ENCODE measurements at regions not wholly inside any gene's neighbourhood (a gene's known extent, or its start where the extent isn't known, plus 50 kb on each side); places are given as distances from the start of the nearest gene placed in this dataset.

DNA sequence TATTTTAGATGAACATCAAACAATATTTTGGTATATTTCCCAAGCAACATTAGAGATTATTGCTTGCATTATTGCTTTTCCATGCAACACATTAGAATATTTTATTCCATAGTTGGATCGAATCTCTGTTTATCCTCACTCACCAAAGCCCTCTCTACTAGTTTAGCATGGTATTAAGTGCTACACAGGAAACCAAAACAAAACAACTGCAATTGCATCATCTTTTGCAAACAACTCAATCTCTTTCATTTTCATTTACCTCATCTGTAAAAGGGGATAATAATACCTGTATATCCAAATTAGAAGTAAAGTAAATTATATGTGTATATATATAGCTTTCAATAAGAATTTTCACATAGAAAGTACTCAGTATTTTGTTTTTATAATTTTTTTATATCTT lies 147.8 kb upstream of the PCDH9 start:
- no peak for TF ChIP-seq EZH2 (IDR thresholded peaks at IDR 0.05; ENCODE audit: low read length)
- TF ChIP-seq, protein P1, sequence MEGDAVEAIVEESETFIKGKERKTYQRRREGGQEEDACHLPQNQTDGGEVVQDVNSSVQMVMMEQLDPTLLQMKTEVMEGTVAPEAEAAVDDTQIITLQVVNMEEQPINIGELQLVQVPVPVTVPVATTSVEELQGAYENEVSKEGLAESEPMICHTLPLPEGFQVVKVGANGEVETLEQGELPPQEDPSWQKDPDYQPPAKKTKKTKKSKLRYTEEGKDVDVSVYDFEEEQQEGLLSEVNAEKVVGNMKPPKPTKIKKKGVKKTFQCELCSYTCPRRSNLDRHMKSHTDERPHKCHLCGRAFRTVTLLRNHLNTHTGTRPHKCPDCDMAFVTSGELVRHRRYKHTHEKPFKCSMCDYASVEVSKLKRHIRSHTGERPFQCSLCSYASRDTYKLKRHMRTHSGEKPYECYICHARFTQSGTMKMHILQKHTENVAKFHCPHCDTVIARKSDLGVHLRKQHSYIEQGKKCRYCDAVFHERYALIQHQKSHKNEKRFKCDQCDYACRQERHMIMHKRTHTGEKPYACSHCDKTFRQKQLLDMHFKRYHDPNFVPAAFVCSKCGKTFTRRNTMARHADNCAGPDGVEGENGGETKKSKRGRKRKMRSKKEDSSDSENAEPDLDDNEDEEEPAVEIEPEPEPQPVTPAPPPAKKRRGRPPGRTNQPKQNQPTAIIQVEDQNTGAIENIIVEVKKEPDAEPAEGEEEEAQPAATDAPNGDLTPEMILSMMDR (optimal IDR thresholded peaks at IDR 0.05 in 1 of 3, IDR thresholded peaks at IDR 0.05 in 1 of 3, conservative IDR thresholded peaks at IDR 0.05 in 1 of 3; ENCODE audit: extremely low read depth in 1 of 3, insufficient read depth in 2 of 3, low read length in 3 of 3), result no peak

All from keratinocyte (primary cell).